ENCODE measurements at regions not wholly inside any gene's neighbourhood (a gene's known extent, or its start where the extent isn't known, plus 50 kb on each side); places are given as distances from the start of the nearest gene placed in this dataset.

- DNase-seq (no peak), FAIRE-seq (no peak)
- WGBS, 3 donors: 72 to 86% (median 73%) methylated on average over 4 of the region's 4 CpGs
- no peaks in the 10 kb centered on the region for H3K4me1 ChIP-seq (ENCODE audit: control insufficient read depth in 3 of 3, insufficient read depth in 2 of 3, low read depth in 1 of 3, low read length in 2 of 3)
- H3K36me3 ChIP-seq (ENCODE audit: control insufficient read depth in 3 of 3, insufficient read depth in 2 of 3, low read depth in 1 of 3, low read length in 3 of 3): no peaks in the 10 kb centered on the region
- no peaks in the 10 kb centered on the region for H3K27me3 ChIP-seq (ENCODE audit: control insufficient read depth in 3 of 3, insufficient read depth in 3 of 3, low read length in 3 of 3)
- H3K4me3 ChIP-seq (ENCODE audit: low read depth in 1 of 3, low read length in 3 of 3): no peak overlapping the region
- H3K27ac ChIP-seq (ENCODE audit: low read depth in 1 of 3, low read length in 2 of 3): no peak overlapping the region
- peaks cover 0 to 1% of the 10 kb centered on the region in 2 donors for H3K9me3 ChIP-seq (ENCODE audit: control insufficient read depth in 2 of 2, insufficient read depth in 1 of 2, low read depth in 1 of 2, low read length in 1 of 2)
Measured at GRCh38 chr5:29239606-29240005, 1953.9 kb upstream of the CDH6 start.

GRCh38 chr5:29238115-29238514, 1955.4 kb upstream of the CDH6 start:
- H3K27ac ChIP-seq (ENCODE audit: low read depth in 1 of 3, low read length in 2 of 3): no peak overlapping the region
- FAIRE-seq: no peak
- H3K4me1 ChIP-seq (ENCODE audit: control insufficient read depth in 3 of 3, insufficient read depth in 2 of 3, low read depth in 1 of 3, low read length in 2 of 3): no peaks in the 10 kb centered on the region
- H3K36me3 ChIP-seq (ENCODE audit: control insufficient read depth in 3 of 3, insufficient read depth in 2 of 3, low read depth in 1 of 3, low read length in 3 of 3): no peaks in the 10 kb centered on the region
- DNase-seq: no peak
- WGBS, 3 donors: 26 to 40% (median 33%) methylated on average over 1 of the region's 1 CpG
- peaks cover 0 to 1% of the 10 kb centered on the region in 2 donors for H3K9me3 ChIP-seq (ENCODE audit: control insufficient read depth in 2 of 2, insufficient read depth in 1 of 2, low read depth in 1 of 2, low read length in 1 of 2)
- no peaks in the 10 kb centered on the region for H3K27me3 ChIP-seq (ENCODE audit: control insufficient read depth in 3 of 3, insufficient read depth in 3 of 3, low read length in 3 of 3)
- H3K4me3 ChIP-seq (ENCODE audit: low read depth in 1 of 3, low read length in 3 of 3): no peak overlapping the region

GRCh38 chr5:29231154-29231553, 1962.3 kb upstream of the CDH6 start:
- H3K4me3 ChIP-seq (ENCODE audit: low read depth in 1 of 3, low read length in 3 of 3): no peak overlapping the region
- 52 to 69% (median 53%) methylated on average over 1 of the region's 1 CpG for WGBS, 3 donors
- H3K4me1 ChIP-seq (ENCODE audit: control insufficient read depth in 3 of 3, insufficient read depth in 2 of 3, low read depth in 1 of 3, low read length in 2 of 3): no peaks in the 10 kb centered on the region
- peaks cover 0 to 1% of the 10 kb centered on the region in 2 donors for H3K9me3 ChIP-seq (ENCODE audit: control insufficient read depth in 2 of 2, insufficient read depth in 1 of 2, low read depth in 1 of 2, low read length in 1 of 2)
- FAIRE-seq (no peak), DNase-seq (no peak)
- no peaks in the 10 kb centered on the region for H3K36me3 ChIP-seq (ENCODE audit: control insufficient read depth in 3 of 3, insufficient read depth in 2 of 3, low read depth in 1 of 3, low read length in 3 of 3)
- no peaks in the 10 kb centered on the region for H3K27me3 ChIP-seq (ENCODE audit: control insufficient read depth in 3 of 3, insufficient read depth in 3 of 3, low read length in 3 of 3)
- no peak overlapping the region for H3K27ac ChIP-seq (ENCODE audit: low read depth in 1 of 3, low read length in 2 of 3)

DNA sequence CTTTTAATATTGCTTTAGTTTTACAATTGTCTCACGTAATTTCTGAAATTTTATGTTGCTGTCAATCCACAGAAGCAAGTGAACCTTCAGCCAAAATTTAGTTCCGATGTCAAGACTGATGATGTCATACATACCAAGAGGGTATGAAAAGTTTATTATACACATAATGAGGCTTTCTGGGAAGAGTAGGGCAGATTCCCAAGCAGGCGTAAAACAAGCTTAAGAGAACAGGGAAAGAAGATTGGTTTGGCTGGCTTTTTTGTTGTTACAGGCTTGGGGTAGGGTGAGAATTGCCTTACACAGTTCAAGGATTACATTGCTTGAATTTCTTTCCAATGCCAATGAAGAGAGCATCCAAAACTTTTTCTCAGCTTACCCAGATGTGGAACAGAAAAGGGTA, 1962.9 kb upstream of the CDH6 start:
- H3K27ac ChIP-seq (ENCODE audit: low read depth in 1 of 3, low read length in 2 of 3): no peak overlapping the region
- FAIRE-seq (no peak), DNase-seq (no peak)
- no peaks in the 10 kb centered on the region for H3K9me3 ChIP-seq (ENCODE audit: control insufficient read depth in 2 of 2, insufficient read depth in 1 of 2, low read depth in 1 of 2, low read length in 1 of 2)
- no peaks in the 10 kb centered on the region for H3K27me3 ChIP-seq (ENCODE audit: control insufficient read depth in 3 of 3, insufficient read depth in 3 of 3, low read length in 3 of 3)
- no peaks in the 10 kb centered on the region for H3K4me1 ChIP-seq (ENCODE audit: control insufficient read depth in 3 of 3, insufficient read depth in 2 of 3, low read depth in 1 of 3, low read length in 2 of 3)
- H3K36me3 ChIP-seq (ENCODE audit: control insufficient read depth in 3 of 3, insufficient read depth in 2 of 3, low read depth in 1 of 3, low read length in 3 of 3): no peaks in the 10 kb centered on the region
- H3K4me3 ChIP-seq (ENCODE audit: low read depth in 1 of 3, low read length in 3 of 3): no peak overlapping the region
- WGBS, 3 donors: 57 to 67% (median 60%) methylated on average over 3 of the region's 3 CpGs

DNA sequence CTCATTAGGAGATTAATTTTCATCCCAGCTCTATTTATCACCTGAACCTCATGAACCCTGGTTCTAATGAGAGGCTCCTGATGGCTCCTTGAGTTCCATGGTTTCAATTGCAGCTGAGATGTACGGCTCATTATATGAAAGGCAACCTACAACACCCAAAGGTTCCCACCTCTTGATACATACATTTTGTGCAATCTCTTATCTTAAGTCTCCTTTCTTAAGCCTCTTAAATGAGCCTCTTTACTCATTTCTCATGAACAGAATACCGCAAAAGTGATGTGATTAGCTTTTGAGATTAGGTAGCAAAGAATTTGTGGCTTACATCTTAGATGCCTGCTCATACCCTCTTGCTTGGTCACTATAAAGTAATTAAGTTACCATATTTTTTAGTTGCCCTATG, 1964.0 kb upstream of the CDH6 start:
- Histone ChIP-seq H3K9me3 (ENCODE audit: control insufficient read depth in 2 of 2, insufficient read depth in 1 of 2, low read depth in 1 of 2, low read length in 1 of 2) (no peaks in the 10 kb centered on the region), H3K4me3 (ENCODE audit: low read depth in 1 of 3, low read length in 3 of 3) (no peak overlapping the region), H3K36me3 (ENCODE audit: control insufficient read depth in 3 of 3, insufficient read depth in 2 of 3, low read depth in 1 of 3, low read length in 3 of 3) (no peaks in the 10 kb centered on the region), H3K27ac (ENCODE audit: low read depth in 1 of 3, low read length in 2 of 3) (no peak overlapping the region), H3K4me1 (ENCODE audit: control insufficient read depth in 3 of 3, insufficient read depth in 2 of 3, low read depth in 1 of 3, low read length in 2 of 3) (no peaks in the 10 kb centered on the region), H3K27me3 (ENCODE audit: control insufficient read depth in 3 of 3, insufficient read depth in 3 of 3, low read length in 3 of 3) (no peaks in the 10 kb centered on the region)
- DNase-seq (no peak), FAIRE-seq (no peak)
- 68 to 87% (median 79%) methylated on average over 2 of the region's 2 CpGs for WGBS, 3 donors

- no peaks in the 10 kb centered on the region for H3K27me3 ChIP-seq (ENCODE audit: control insufficient read depth in 3 of 3, insufficient read depth in 3 of 3, low read length in 3 of 3)
- H3K9me3 ChIP-seq (ENCODE audit: control insufficient read depth in 2 of 2, insufficient read depth in 1 of 2, low read depth in 1 of 2, low read length in 1 of 2): no peaks in the 10 kb centered on the region
- no peak overlapping the region for H3K4me3 ChIP-seq (ENCODE audit: low read depth in 1 of 3, low read length in 3 of 3)
- FAIRE-seq (no peak), DNase-seq (no peak)
- no peak overlapping the region for H3K27ac ChIP-seq (ENCODE audit: low read depth in 1 of 3, low read length in 2 of 3)
- no peaks in the 10 kb centered on the region for H3K36me3 ChIP-seq (ENCODE audit: control insufficient read depth in 3 of 3, insufficient read depth in 2 of 3, low read depth in 1 of 3, low read length in 3 of 3)
- no peaks in the 10 kb centered on the region for H3K4me1 ChIP-seq (ENCODE audit: control insufficient read depth in 3 of 3, insufficient read depth in 2 of 3, low read depth in 1 of 3, low read length in 2 of 3)
Measured at GRCh38 chr5:29218138-29218537, 1975.3 kb upstream of the CDH6 start.

DNA sequence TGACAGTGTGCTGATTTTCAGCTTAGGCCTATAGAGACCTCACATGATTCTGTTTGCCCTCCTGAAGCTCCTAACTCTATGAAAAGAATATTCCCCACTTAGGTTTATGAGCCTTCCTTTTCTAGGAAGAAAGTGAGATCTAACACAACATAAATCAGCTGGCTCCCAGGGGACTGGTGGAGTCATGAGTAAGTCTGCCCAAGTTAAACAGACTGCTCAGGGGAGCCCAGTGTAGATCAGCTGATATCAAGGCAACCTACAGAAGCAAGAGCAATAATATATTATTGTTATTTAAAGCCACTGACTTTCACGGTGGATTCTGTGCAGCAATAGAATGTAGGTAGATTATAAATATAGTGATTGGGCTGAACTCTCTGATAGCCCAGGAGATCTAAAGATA, 1978.6 kb upstream of the CDH6 start:
- Histone ChIP-seq H3K36me3 (ENCODE audit: control insufficient read depth in 3 of 3, insufficient read depth in 2 of 3, low read depth in 1 of 3, low read length in 3 of 3) (no peaks in the 10 kb centered on the region), H3K9me3 (ENCODE audit: control insufficient read depth in 2 of 2, insufficient read depth in 1 of 2, low read depth in 1 of 2, low read length in 1 of 2) (peaks cover 0 to 1% of the 10 kb centered on the region in 2 donors), H3K27me3 (ENCODE audit: control insufficient read depth in 3 of 3, insufficient read depth in 3 of 3, low read length in 3 of 3) (no peaks in the 10 kb centered on the region), H3K27ac (ENCODE audit: low read depth in 1 of 3, low read length in 2 of 3) (no peak overlapping the region), H3K4me3 (ENCODE audit: low read depth in 1 of 3, low read length in 3 of 3) (no peak overlapping the region), H3K4me1 (ENCODE audit: control insufficient read depth in 3 of 3, insufficient read depth in 2 of 3, low read depth in 1 of 3, low read length in 2 of 3) (no peaks in the 10 kb centered on the region)
- 53 to 77% (median 76%) methylated on average over 1 of the region's 1 CpG for WGBS, 3 donors
- FAIRE-seq (no peak), DNase-seq (no peak)

DNA sequence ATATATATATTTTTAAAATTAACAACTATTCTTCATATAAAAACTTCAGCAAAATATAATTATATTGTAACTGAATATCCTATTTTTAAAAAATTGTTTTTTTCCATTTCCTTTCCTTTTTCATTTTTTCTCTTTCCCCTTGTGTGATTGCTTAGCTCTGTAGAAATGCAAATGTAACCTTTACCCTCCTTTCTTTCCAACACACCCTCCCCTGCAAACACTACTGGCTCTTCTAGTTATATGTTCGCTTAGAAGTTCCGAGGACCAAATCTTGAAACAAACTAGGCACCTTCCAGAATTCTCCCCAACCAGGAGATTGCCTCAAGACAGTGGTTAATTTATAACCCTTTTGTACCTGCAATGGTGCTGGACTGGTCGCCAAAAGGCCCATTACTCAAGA, 1980.0 kb upstream of the CDH6 start:
- FAIRE-seq: no peak
- Histone ChIP-seq H3K36me3 (ENCODE audit: control insufficient read depth in 3 of 3, insufficient read depth in 2 of 3, low read depth in 1 of 3, low read length in 3 of 3) (no peaks in the 10 kb centered on the region), H3K4me3 (ENCODE audit: low read depth in 1 of 3, low read length in 3 of 3) (no peak overlapping the region), H3K4me1 (ENCODE audit: control insufficient read depth in 3 of 3, insufficient read depth in 2 of 3, low read depth in 1 of 3, low read length in 2 of 3) (no peaks in the 10 kb centered on the region), H3K27ac (ENCODE audit: low read depth in 1 of 3, low read length in 2 of 3) (no peak overlapping the region), H3K27me3 (ENCODE audit: control insufficient read depth in 3 of 3, insufficient read depth in 3 of 3, low read length in 3 of 3) (no peaks in the 10 kb centered on the region), H3K9me3 (ENCODE audit: control insufficient read depth in 2 of 2, insufficient read depth in 1 of 2, low read depth in 1 of 2, low read length in 1 of 2) (peaks cover 0 to 1% of the 10 kb centered on the region in 2 donors)
- 19 to 58% (median 50%) methylated on average over 3 of the region's 3 CpGs for WGBS, 3 donors
- DNase-seq: no peak

DNA sequence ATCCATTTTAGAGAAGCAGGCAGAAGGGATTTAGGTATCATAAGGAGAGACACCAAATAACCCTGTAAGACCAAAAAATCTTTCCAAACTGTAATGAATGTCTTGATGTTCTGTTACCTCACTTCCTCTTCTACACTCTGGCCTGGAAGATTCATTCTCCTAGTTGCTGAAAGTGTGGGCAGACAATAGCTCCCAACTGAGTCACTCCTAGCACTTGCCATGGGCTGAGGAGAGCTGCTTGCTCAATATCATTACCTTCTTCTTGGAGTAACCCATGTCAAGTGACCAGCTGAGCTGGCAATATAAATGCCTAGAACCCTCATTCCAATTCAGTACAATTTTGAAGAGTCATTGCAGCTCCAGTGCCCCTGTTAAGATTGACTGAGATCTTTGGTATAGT, 1985.5 kb upstream of the CDH6 start:
- no peaks in the 10 kb centered on the region for H3K4me1 ChIP-seq (ENCODE audit: control insufficient read depth in 3 of 3, insufficient read depth in 2 of 3, low read depth in 1 of 3, low read length in 2 of 3)
- no peak overlapping the region for H3K27ac ChIP-seq (ENCODE audit: low read depth in 1 of 3, low read length in 2 of 3)
- DNase-seq (no peak), FAIRE-seq (no peak)
- no peaks in the 10 kb centered on the region for H3K36me3 ChIP-seq (ENCODE audit: control insufficient read depth in 3 of 3, insufficient read depth in 2 of 3, low read depth in 1 of 3, low read length in 3 of 3)
- no peak overlapping the region for H3K4me3 ChIP-seq (ENCODE audit: low read depth in 1 of 3, low read length in 3 of 3)
- H3K27me3 ChIP-seq (ENCODE audit: control insufficient read depth in 3 of 3, insufficient read depth in 3 of 3, low read length in 3 of 3): no peaks in the 10 kb centered on the region
- peaks cover 0 to 1% of the 10 kb centered on the region in 2 donors for H3K9me3 ChIP-seq (ENCODE audit: control insufficient read depth in 2 of 2, insufficient read depth in 1 of 2, low read depth in 1 of 2, low read length in 1 of 2)

Measured in small intestine (tissue), 7 donors.